VCaP (cell line): ENCODE measurements at regions not wholly inside any gene's neighbourhood (a gene's known extent, or its start where the extent isn't known, plus 50 kb on each side); places are given as distances from the start of the nearest gene placed in this dataset.

Experiments
- H3K27ac ChIP-seq: fragments of 450-650 bp; 2 replicates; pipeline ENCODE4 v1.5.1; 2017
- CTCF ChIP-seq: fragments of 450-650 bp; conservative IDR thresholded peaks from 2 replicates; pipeline ENCODE4 v1.5.1; 2017; ENCODE audit warnings: mild to moderate bottlenecking, moderate library complexity

GRCh38 chr2:59888015-59888414, 665.4 kb downstream of the BCL11A start:
- H3K27ac ChIP-seq, result no peak overlapping the region
- TF ChIP-seq CTCF, result no peak

- no peak overlapping the region for H3K27ac ChIP-seq
- no peak for TF ChIP-seq CTCF
Observed at GRCh38 chr2:59887366-59887765, 666.1 kb downstream of the BCL11A start.

GRCh38 chr2:59886759-59887158, 666.7 kb downstream of the BCL11A start:
- H3K27ac ChIP-seq, result no peak overlapping the region
- no peak for TF ChIP-seq CTCF

- H3K27ac ChIP-seq, result no peak overlapping the region
- TF ChIP-seq CTCF, result no peak
Observed at GRCh38 chr2:59885541-59885940, 667.9 kb downstream of the BCL11A start.

- no peak overlapping the region for H3K27ac ChIP-seq
- no peak for TF ChIP-seq CTCF
Observed at GRCh38 chr2:59884166-59884565, 669.3 kb downstream of the BCL11A start.

- no peak for TF ChIP-seq CTCF
- no peak overlapping the region for H3K27ac ChIP-seq
Observed at GRCh38 chr2:59882822-59883221, 670.6 kb downstream of the BCL11A start.

- H3K27ac ChIP-seq, result no peak overlapping the region
- TF ChIP-seq CTCF, result no peak
Observed at GRCh38 chr2:59882279-59882678, 671.2 kb downstream of the BCL11A start.

- H3K27ac ChIP-seq, result no peak overlapping the region
- TF ChIP-seq CTCF, result no peak
Observed at GRCh38 chr2:59881218-59881617, 672.2 kb downstream of the BCL11A start.
